ENCODE measurements at regions not wholly inside any gene's neighbourhood (a gene's known extent, or its start where the extent isn't known, plus 50 kb on each side); places are given as distances from the start of the nearest gene placed in this dataset.

- Histone ChIP-seq H3K4me1 (peaks cover 0 to 19% (median 17%) of the 10 kb centered on the region in 4 donors), H3K9me3 (no peaks in the 10 kb centered on the region), H3K4me3 (no peak overlapping the region), H3K27me3 (no peaks in the 10 kb centered on the region), H3K36me3 (no peaks in the 10 kb centered on the region), H3K27ac (no peak overlapping the region)
- WGBS, 2 donors: 59 to 64% methylated on average over 1 of the region's 1 CpG
- no peak for DNase-seq
- intact Hi-C loops (cut with DNase I): loop anchor here (5.0 kb wide), 1 partner anchor 133 kb away; no protein-coding TSS in a partner anchor
- TF ChIP-seq EP300 (IDR thresholded peaks at IDR 0.05) (no peak), CTCF (IDR thresholded peaks at IDR 0.05) (no peak), POLR2A (IDR thresholded peaks at IDR 0.05) (no peak), POLR2AphosphoS5 (IDR thresholded peaks at IDR 0.05) (no peak)
Measured at GRCh38 chr11:88415495-88415894, 78.0 kb upstream of the CTSC start.

- TF ChIP-seq EP300 (IDR thresholded peaks at IDR 0.05): no peak
- TF ChIP-seq CTCF (IDR thresholded peaks at IDR 0.05): no peak
- no peak for TF ChIP-seq POLR2AphosphoS5 (IDR thresholded peaks at IDR 0.05)
- TF ChIP-seq POLR2A (IDR thresholded peaks at IDR 0.05): no peak
- H3K36me3 ChIP-seq: no peaks in the 10 kb centered on the region
- no peak overlapping the region for H3K4me3 ChIP-seq
- H3K27ac ChIP-seq: peak overlapping the region in 2 of 4 donors; percentile 10 to 46
- H3K9me3 ChIP-seq: no peaks in the 10 kb centered on the region
- no peaks in the 10 kb centered on the region for H3K27me3 ChIP-seq
- 48 to 69% methylated on average over 3 of the region's 3 CpGs for WGBS, 2 donors
- DNase-seq: no peak
- H3K4me1 ChIP-seq: peaks cover 0 to 19% (median 15%) of the 10 kb centered on the region in 4 donors
- intact Hi-C loops (cut with DNase I): loop anchor here (5.0 kb wide), 1 partner anchor 133 kb away; no protein-coding TSS in a partner anchor
Measured at GRCh38 chr11:88414981-88415413, 77.5 kb upstream of the CTSC start.

GRCh38 chr11:88414385-88414861, 76.9 kb upstream of the CTSC start:
- intact Hi-C loops (cut with DNase I): no loop called here
- Histone ChIP-seq H3K27me3 (no peaks in the 10 kb centered on the region), H3K4me3 (no peak overlapping the region), H3K4me1 (peaks cover 0 to 19% (median 15%) of the 10 kb centered on the region in 4 donors), H3K9me3 (no peaks in the 10 kb centered on the region), H3K27ac (peak overlapping the region in 2 of 4 donors; percentile 10 to 46), H3K36me3 (no peaks in the 10 kb centered on the region)
- DNase-seq: peak; percentile 72
- TF ChIP-seq POLR2A (IDR thresholded peaks at IDR 0.05): no peak
- TF ChIP-seq POLR2AphosphoS5 (IDR thresholded peaks at IDR 0.05): peak in 3 of 4 donors; percentile 59 to 72 (median 65)
- 8 to 11% methylated on average over 5 of the region's 5 CpGs for WGBS, 2 donors

- TF ChIP-seq EP300 (IDR thresholded peaks at IDR 0.05): no peak
- no peak for TF ChIP-seq POLR2A (IDR thresholded peaks at IDR 0.05)
- TF ChIP-seq POLR2AphosphoS5 (IDR thresholded peaks at IDR 0.05): no peak
- no peak for TF ChIP-seq CTCF (IDR thresholded peaks at IDR 0.05)
- Histone ChIP-seq H3K27ac (peak overlapping the region in 1 of 4 donors; percentile 29), H3K36me3 (no peaks in the 10 kb centered on the region), H3K27me3 (no peaks in the 10 kb centered on the region), H3K4me3 (no peak overlapping the region), H3K4me1 (peaks cover 0 to 19% (median 15%) of the 10 kb centered on the region in 4 donors), H3K9me3 (no peaks in the 10 kb centered on the region)
- no peak for DNase-seq
- intact Hi-C loops (cut with DNase I): no loop called here
Measured at GRCh38 chr11:88411265-88411664, 73.7 kb upstream of the CTSC start.

GRCh38 chr11:88410656-88411055, 73.1 kb upstream of the CTSC start:
- WGBS, 2 donors: 78 to 88% methylated on average over 3 of the region's 3 CpGs
- intact Hi-C loops (cut with DNase I): no loop called here
- no peak overlapping the region for H3K4me3 ChIP-seq

More at GRCh38 chr11:88410656-88411055, 73.1 kb upstream of the CTSC start:
- Histone ChIP-seq H3K4me1 (peaks cover 0 to 19% (median 15%) of the 10 kb centered on the region in 4 donors), H3K9me3 (no peaks in the 10 kb centered on the region), H3K27me3 (no peaks in the 10 kb centered on the region), H3K36me3 (no peaks in the 10 kb centered on the region), H3K27ac (no peak overlapping the region)
- no peak for DNase-seq
- TF ChIP-seq POLR2AphosphoS5 (IDR thresholded peaks at IDR 0.05) (no peak), CTCF (IDR thresholded peaks at IDR 0.05) (no peak), POLR2A (IDR thresholded peaks at IDR 0.05) (no peak), EP300 (IDR thresholded peaks at IDR 0.05) (no peak)
